H1 (cell line): ENCODE measurements at regions not wholly inside any gene's neighbourhood (a gene's known extent, or its start where the extent isn't known, plus 50 kb on each side); places are given as distances from the start of the nearest gene placed in this dataset.

Experiments used
- CTBP2 ChIP-seq: IDR thresholded peaks from 2 replicates; pipeline ENCODE4 v1.7.0; 2011; ENCODE audit warnings: borderline replicate concordance, mild to moderate bottlenecking, moderate library complexity, mixed read lengths, low read length; ENCODE audit not compliant: insufficient read depth, insufficient read length
- HDAC2 ChIP-seq, 2 experiments: fragments of 300-600 bp in 1 of 2; sonication (generic) in 1 of 2; IDR thresholded peaks; 2 replicates each; pipeline ENCODE4 v1.6.1; 2011 to 2012; ENCODE audit warnings: low read depth in 2 of 2, low read length in 2 of 2, mild to moderate bottlenecking in 2 of 2, moderate library complexity in 2 of 2, borderline replicate concordance in 1 of 2, inconsistent platforms in 1 of 2
- JUN ChIP-seq: IDR thresholded peaks from 2 replicates; pipeline ENCODE4 v1.6.1; 2011; ENCODE audit warnings: low read depth, mild to moderate bottlenecking, improper control_type of control experiment, low read length
- KDM4A ChIP-seq: IDR thresholded peaks from one replicate; pipeline ENCODE4 v1.7.1; 2012; ENCODE audit warnings: low read depth, mild to moderate bottlenecking, moderate library complexity, low read length, inconsistent platforms; ENCODE audit not compliant: severe bottlenecking

DNA sequence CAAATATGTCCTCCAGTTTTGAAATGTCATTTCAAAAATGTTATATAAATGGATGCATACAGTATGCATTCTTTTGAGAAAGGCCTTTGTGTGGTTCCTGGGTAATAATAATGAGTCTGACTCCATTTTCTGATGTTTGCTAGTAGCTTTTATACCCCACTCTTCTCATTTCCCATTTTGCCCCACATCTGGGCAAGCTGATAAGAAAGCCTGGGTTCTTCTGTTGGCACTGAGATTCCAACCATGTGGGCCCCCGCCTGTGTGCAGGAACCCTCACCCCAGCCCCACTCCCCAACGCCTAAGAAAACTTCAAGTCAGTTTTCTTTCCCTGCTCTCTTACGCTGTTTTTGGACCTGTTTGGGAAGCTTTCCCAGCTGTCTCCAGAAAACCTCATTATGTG is 89.4 kb downstream of the SNX18 start (continued):
- no peak for TF ChIP-seq HDAC2 (IDR thresholded peaks at IDR 0.05; ENCODE audit: borderline replicate concordance in 1 of 2, low read depth in 2 of 2, low read length in 2 of 2)
- TF ChIP-seq KDM4A: no peak
- no peak for TF ChIP-seq CTBP2
- TF ChIP-seq JUN: no peak
